Mesothelial cell of epicardium (in vitro differentiated cells): ENCODE measurements at regions not wholly inside any gene's neighbourhood (a gene's known extent, or its start where the extent isn't known, plus 50 kb on each side); places are given as distances from the start of the nearest gene placed in this dataset.

Experiments
- DNase-seq, 2 experiments: peaks; one replicate each; pipeline ENCODE4 v3.0.0; 2021; ENCODE audit warnings: low spot score in 2 of 2; ENCODE audit not compliant: unreplicated experiment in 2 of 2
- H3K27ac Mint-ChIP-seq: 2 replicates; pipeline ENCODE4 v1.8.0; 2021; ENCODE audit warnings: mixed read lengths
- H3K27me3 Mint-ChIP-seq: 2 replicates; pipeline ENCODE4 v1.8.0; 2021; ENCODE audit warnings: low read depth, mixed read lengths
- H3K36me3 Mint-ChIP-seq: 2 replicates; pipeline ENCODE4 v1.8.0; 2021; ENCODE audit warnings: mixed read lengths
- H3K4me1 Mint-ChIP-seq: 2 replicates; pipeline ENCODE4 v1.8.0; 2021; ENCODE audit warnings: mixed read lengths
- H3K4me3 Mint-ChIP-seq: 2 replicates; pipeline ENCODE4 v1.8.0; 2021; ENCODE audit warnings: mild to moderate bottlenecking, moderate library complexity, mixed read lengths
- H3K9me3 Mint-ChIP-seq: 2 replicates; pipeline ENCODE4 v1.8.0; 2021; ENCODE audit warnings: mixed read lengths
- CTCF ChIP-seq: fragments of 200-600 bp; sonication (generic); IDR thresholded peaks from one replicate; pipeline ENCODE4 v1.5.0; 2021; ENCODE audit warnings: antibody characterized with exemption; ENCODE audit not compliant: unreplicated experiment

GRCh38 chr22:48138427-48138826, 1376.0 kb downstream of the TBC1D22A start:
- no peaks in the 10 kb centered on the region for H3K4me1 Mint-ChIP-seq
- peaks cover 5% of the 10 kb centered on the region for H3K27me3 Mint-ChIP-seq
- TF ChIP-seq CTCF = no peak
- no peak overlapping the region for H3K27ac Mint-ChIP-seq
- no peak overlapping the region for H3K4me3 Mint-ChIP-seq
- peaks cover 10% of the 10 kb centered on the region for H3K9me3 Mint-ChIP-seq
- no peaks in the 10 kb centered on the region for H3K36me3 Mint-ChIP-seq
- DNase-seq = no peak

- Mint-ChIP-seq H3K9me3 (peaks cover 10% of the 10 kb centered on the region), H3K27me3 (peaks cover 2% of the 10 kb centered on the region), H3K36me3 (no peaks in the 10 kb centered on the region), H3K27ac (no peak overlapping the region), H3K4me3 (no peak overlapping the region), H3K4me1 (no peaks in the 10 kb centered on the region)
- DNase-seq = no peak
- no peak for TF ChIP-seq CTCF
Measured at GRCh38 chr22:48137640-48138039, 1375.2 kb downstream of the TBC1D22A start.

GRCh38 chr22:48135592-48135991, 1373.1 kb downstream of the TBC1D22A start:
- Mint-ChIP-seq H3K27ac (no peak overlapping the region), H3K27me3 (no peaks in the 10 kb centered on the region), H3K4me1 (no peaks in the 10 kb centered on the region), H3K4me3 (no peak overlapping the region), H3K9me3 (peaks cover 10% of the 10 kb centered on the region), H3K36me3 (no peaks in the 10 kb centered on the region)
- no peak for TF ChIP-seq CTCF
- no peak for DNase-seq

GRCh38 chr22:48125416-48125815, 1363.0 kb downstream of the TBC1D22A start:
- H3K4me3 Mint-ChIP-seq = no peak overlapping the region
- DNase-seq = no peak
- no peak overlapping the region for H3K27ac Mint-ChIP-seq
- H3K4me1 Mint-ChIP-seq = no peaks in the 10 kb centered on the region
- H3K9me3 Mint-ChIP-seq = peaks cover 8% of the 10 kb centered on the region
- H3K36me3 Mint-ChIP-seq = no peaks in the 10 kb centered on the region
- H3K27me3 Mint-ChIP-seq = no peaks in the 10 kb centered on the region
- TF ChIP-seq CTCF = no peak

GRCh38 chr22:48121984-48122383, 1359.5 kb downstream of the TBC1D22A start:
- no peak for DNase-seq
- Mint-ChIP-seq H3K36me3 (no peaks in the 10 kb centered on the region), H3K27ac (no peak overlapping the region), H3K9me3 (peaks cover 11% of the 10 kb centered on the region), H3K4me3 (no peak overlapping the region), H3K4me1 (no peaks in the 10 kb centered on the region), H3K27me3 (peaks cover 8% of the 10 kb centered on the region)
- TF ChIP-seq CTCF = no peak

- DNase-seq = no peak
- Mint-ChIP-seq H3K9me3 (peaks cover 13% of the 10 kb centered on the region), H3K4me1 (no peaks in the 10 kb centered on the region), H3K27ac (no peak overlapping the region), H3K36me3 (no peaks in the 10 kb centered on the region), H3K4me3 (no peak overlapping the region), H3K27me3 (peaks cover 8% of the 10 kb centered on the region)
- TF ChIP-seq CTCF = no peak
Measured at GRCh38 chr22:48118654-48119053, 1356.2 kb downstream of the TBC1D22A start.
